Endothelial cell (in vitro differentiated cells): ENCODE measurements at regions not wholly inside any gene's neighbourhood (a gene's known extent, or its start where the extent isn't known, plus 50 kb on each side); places are given as distances from the start of the nearest gene placed in this dataset.

ENCODE experiments used
- DNase-seq: peaks from one replicate; pipeline ENCODE4 v3.0.0; 2021; ENCODE audit warnings: low spot score
- H3K27ac Mint-ChIP-seq: one replicate; pipeline ENCODE4 v1.8.0; 2021; ENCODE audit warnings: mixed read lengths, inconsistent platforms; ENCODE audit not compliant: unreplicated experiment
- H3K27me3 Mint-ChIP-seq: one replicate; pipeline ENCODE4 v1.8.0; 2021; ENCODE audit warnings: mild to moderate bottlenecking, moderate library complexity, mixed read lengths, inconsistent platforms; ENCODE audit not compliant: unreplicated experiment
- H3K36me3 Mint-ChIP-seq: one replicate; pipeline ENCODE4 v1.8.0; 2021; ENCODE audit warnings: mild to moderate bottlenecking, low read depth, mixed read lengths, inconsistent platforms; ENCODE audit not compliant: unreplicated experiment
- H3K4me1 Mint-ChIP-seq: one replicate; pipeline ENCODE4 v1.8.0; 2021; ENCODE audit warnings: mild to moderate bottlenecking, mixed read lengths, inconsistent platforms; ENCODE audit not compliant: unreplicated experiment
- H3K4me3 Mint-ChIP-seq: one replicate; pipeline ENCODE4 v1.8.0; 2021; ENCODE audit warnings: mild to moderate bottlenecking, mixed read lengths, inconsistent platforms; ENCODE audit not compliant: unreplicated experiment
- H3K9me3 Mint-ChIP-seq: one replicate; pipeline ENCODE4 v1.8.0; 2021; ENCODE audit warnings: mixed read lengths, inconsistent platforms; ENCODE audit not compliant: unreplicated experiment
- CTCF ChIP-seq: fragments of 200-600 bp; sonication (generic); IDR thresholded peaks from one replicate; pipeline ENCODE4 v1.5.0; 2021; ENCODE audit warnings: antibody characterized with exemption; ENCODE audit not compliant: unreplicated experiment

DNA sequence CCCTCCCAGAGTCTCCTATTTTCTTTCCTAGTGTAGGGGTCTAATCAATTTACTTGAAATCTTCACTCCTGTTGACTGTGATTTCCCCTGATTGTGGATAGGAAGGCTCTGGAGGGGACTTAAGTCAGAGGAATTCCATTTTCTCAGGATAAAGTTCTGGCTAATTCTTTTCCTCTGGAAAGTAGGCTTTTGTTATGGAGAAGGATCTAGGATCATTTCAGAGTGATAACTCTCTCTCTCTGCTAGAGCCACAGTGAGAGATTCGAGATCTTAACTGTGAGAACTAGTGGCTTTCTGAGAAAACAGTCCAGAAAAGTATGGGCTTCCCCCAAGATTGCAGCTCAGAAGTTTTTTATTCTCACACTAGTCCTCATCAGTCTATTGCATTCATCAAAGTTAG, 163.9 kb upstream of the TFPI start:
- DNase-seq: no peak
- Mint-ChIP-seq H3K36me3 (no peaks in the 10 kb centered on the region), H3K27ac (no peak overlapping the region), H3K9me3 (no peaks in the 10 kb centered on the region), H3K4me3 (no peak overlapping the region), H3K4me1 (peaks cover 3% of the 10 kb centered on the region), H3K27me3 (peaks cover 1% of the 10 kb centered on the region)
- TF ChIP-seq CTCF: no peak

DNA sequence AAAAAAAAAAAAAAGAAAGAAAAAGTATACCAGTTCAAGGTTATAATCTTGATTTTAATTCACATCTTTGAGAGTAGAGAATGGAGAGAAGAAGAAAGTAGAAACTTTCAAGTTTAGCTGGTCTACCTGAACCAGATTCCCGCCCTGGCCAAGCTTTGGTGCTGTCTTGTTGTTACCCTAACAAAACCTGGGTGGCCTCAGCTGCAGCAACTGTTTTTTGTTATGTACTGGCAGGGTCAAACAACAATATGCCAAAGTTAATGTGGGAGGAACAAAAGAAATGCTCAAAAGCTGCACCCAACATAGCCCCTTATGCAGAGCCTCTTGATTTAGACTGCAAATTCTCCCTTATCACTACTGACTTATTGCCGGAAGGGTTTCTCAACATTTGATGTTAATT, 165.3 kb upstream of the TFPI start:
- peaks cover 3% of the 10 kb centered on the region for H3K4me1 Mint-ChIP-seq
- DNase-seq: no peak

GRCh38 chr2:187748958-187749357, 194.7 kb upstream of the TFPI start:
- Mint-ChIP-seq H3K4me1 (no peaks in the 10 kb centered on the region), H3K4me3 (no peak overlapping the region), H3K27ac (no peak overlapping the region), H3K27me3 (no peaks in the 10 kb centered on the region), H3K36me3 (no peaks in the 10 kb centered on the region), H3K9me3 (no peaks in the 10 kb centered on the region)
- no peak for DNase-seq
- no peak for TF ChIP-seq CTCF

More for the DNA sequence above, 165.3 kb upstream of the TFPI start:
- Mint-ChIP-seq H3K27me3 (peaks cover 1% of the 10 kb centered on the region), H3K36me3 (no peaks in the 10 kb centered on the region), H3K4me3 (no peak overlapping the region), H3K9me3 (no peaks in the 10 kb centered on the region), H3K27ac (no peak overlapping the region)
- no peak for TF ChIP-seq CTCF

- no peak for DNase-seq
- H3K9me3 Mint-ChIP-seq: no peaks in the 10 kb centered on the region
- no peak overlapping the region for H3K27ac Mint-ChIP-seq
Observed at GRCh38 chr2:187749804-187750431, 195.7 kb upstream of the TFPI start.

More at GRCh38 chr2:187749804-187750431, 195.7 kb upstream of the TFPI start:
- H3K27me3 Mint-ChIP-seq: no peaks in the 10 kb centered on the region
- H3K36me3 Mint-ChIP-seq: no peaks in the 10 kb centered on the region
- no peak for TF ChIP-seq CTCF
- H3K4me3 Mint-ChIP-seq: no peak overlapping the region
- H3K4me1 Mint-ChIP-seq: no peaks in the 10 kb centered on the region
